PC-3 (cell line): ENCODE measurements at regions not wholly inside any gene's neighbourhood (a gene's known extent, or its start where the extent isn't known, plus 50 kb on each side); places are given as distances from the start of the nearest gene placed in this dataset.

Experiments used
- EZH2 ChIP-seq: fragments of 300-600 bp; sonication (generic); IDR thresholded peaks from one replicate; pipeline ENCODE4 v1.6.1; 2017; ENCODE audit warnings: antibody characterized with exemption, mild to moderate bottlenecking, low read length; ENCODE audit not compliant: unreplicated experiment
- TF ChIP-seq, protein P1 (sequence below): fragments of 300-600 bp; sonication (generic); conservative IDR thresholded peaks from 2 replicates; pipeline ENCODE4 v1.5.1; 2017; ENCODE audit warnings: antibody characterized with exemption, low read depth, mild to moderate bottlenecking, low read length

DNA sequence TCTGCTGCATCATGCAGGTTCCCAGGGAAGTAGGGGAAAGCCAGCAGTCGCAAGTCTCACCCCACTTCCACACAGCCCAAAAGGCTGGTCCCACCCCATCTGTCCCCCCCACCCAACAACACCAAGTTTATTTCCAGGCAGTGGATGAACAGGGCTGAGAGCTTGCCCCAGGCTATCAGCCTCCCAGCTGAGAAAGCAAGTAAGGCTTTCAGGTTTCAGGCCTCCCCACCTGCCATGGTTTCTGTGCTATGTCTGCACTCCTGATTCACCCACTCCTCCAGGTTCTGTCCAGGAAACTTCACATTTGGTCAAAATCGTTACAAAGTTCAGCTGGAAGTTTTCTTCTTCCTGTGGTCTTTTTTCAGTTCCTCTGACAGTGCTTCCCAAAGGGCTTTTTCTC is 97.5 kb upstream of the HS3ST3A1 start:
- TF ChIP-seq, protein P1, sequence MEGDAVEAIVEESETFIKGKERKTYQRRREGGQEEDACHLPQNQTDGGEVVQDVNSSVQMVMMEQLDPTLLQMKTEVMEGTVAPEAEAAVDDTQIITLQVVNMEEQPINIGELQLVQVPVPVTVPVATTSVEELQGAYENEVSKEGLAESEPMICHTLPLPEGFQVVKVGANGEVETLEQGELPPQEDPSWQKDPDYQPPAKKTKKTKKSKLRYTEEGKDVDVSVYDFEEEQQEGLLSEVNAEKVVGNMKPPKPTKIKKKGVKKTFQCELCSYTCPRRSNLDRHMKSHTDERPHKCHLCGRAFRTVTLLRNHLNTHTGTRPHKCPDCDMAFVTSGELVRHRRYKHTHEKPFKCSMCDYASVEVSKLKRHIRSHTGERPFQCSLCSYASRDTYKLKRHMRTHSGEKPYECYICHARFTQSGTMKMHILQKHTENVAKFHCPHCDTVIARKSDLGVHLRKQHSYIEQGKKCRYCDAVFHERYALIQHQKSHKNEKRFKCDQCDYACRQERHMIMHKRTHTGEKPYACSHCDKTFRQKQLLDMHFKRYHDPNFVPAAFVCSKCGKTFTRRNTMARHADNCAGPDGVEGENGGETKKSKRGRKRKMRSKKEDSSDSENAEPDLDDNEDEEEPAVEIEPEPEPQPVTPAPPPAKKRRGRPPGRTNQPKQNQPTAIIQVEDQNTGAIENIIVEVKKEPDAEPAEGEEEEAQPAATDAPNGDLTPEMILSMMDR, result no peak
- TF ChIP-seq EZH2, result no peak
